ENCODE measurements at regions not wholly inside any gene's neighbourhood (a gene's known extent, or its start where the extent isn't known, plus 50 kb on each side); places are given as distances from the start of the nearest gene placed in this dataset.
A peak's percentile ranks its signal among the peaks of the same experiment; 100 is the strongest.
"Not testable (repeated sequence)": the region's sequence is repeated elsewhere in the genome, so short reads cannot be mapped to it uniquely, and the experiment has no call there.

DNA sequence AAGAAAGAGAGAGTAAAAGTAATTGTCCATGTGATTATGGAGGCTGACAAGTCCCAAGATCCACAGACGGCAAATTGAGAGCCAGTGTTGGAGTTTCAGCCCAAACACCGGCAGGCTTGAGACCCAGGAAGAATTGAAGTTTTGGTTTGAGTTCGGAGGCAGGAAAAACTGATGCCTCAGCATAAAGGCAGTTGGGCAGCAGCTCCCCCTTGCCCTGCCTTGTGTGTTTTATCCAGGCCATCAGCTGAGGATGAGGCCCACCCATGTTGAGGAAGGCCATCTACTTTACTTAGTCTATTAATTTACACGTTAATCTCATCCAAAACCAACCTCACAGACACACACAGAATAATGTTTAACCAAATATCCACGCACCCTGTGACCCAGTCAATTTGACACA is 64.6 kb upstream of the SERPINE2 start:
- no peak for DNase-seq

- no peak for DNase-seq
Measured at GRCh38 chr2:224102991-224103390, 63.9 kb upstream of the SERPINE2 start.

DNA sequence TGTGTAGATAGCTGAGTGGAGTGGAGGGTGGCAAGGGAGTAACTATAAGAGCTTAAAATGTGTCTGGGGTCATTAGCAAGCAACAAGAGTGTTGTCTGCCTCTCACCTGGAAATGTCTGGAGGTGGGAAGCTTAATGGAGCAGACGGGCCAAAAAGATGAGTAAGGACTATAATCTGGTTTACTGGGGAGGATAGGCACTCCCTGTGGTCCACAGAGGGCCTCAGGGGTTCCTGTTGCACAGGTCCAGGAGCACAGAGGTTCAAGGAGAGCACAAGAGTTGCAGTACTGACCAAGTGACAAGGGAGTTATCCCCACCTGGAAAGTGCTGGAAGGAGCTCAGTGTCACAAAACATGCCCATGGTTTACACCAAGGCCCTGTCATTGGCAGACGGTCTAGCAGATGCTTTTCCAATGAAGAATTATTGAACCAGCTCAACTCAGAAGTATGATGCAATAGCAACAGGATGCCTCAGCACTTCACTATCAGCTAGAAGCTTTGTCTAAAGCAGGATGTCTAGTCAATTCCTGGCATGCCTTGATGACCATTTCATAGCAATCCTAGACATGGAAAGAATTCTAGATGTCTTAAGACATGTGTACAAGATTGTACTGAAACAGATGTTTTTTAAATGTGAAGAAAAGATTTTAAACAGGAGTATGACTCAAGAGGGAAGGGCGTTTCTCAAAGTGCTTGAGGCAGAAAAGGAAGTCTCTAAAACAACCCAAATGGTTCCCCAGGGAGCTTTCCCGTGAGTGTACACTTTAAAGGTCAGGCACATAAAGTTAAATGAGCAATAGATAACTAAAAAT is 62.9 kb upstream of the SERPINE2 start:
- no peak for DNase-seq

DNA sequence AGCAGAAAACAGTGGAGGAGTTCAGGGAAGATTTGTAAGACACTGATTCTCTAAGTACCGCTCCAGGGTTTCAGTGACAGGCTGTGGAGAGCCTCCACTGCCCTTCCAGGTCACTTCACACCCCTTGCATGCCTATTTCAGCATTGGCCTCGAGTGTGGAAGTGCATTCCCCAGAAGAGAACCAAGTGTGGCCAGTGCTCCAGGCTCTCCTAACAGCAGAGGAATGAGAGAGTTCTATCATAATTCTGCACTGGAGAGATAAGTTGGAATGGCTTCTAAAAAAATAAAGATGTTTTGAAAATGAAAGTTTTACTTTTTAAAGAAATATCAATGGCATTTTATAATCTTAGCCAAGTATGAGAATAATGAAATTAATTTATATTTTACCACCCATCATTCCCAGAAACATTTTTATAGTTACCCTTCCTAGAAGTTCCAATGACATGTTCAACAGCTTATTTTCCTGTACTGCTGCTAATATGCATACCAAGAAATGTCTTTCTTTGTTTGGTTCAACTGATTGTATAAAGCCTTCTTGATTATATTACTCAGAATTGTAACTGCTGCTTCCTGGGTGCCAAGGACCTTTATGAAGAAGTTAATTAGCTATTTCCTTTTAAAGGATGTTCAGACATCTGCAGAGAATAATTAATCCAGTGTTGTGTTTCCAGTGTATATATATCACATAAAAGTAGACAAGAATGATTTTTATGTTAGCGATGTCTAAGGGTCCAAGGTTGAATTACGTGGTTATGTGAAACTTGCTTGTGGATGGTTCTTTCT is 61.0 kb upstream of the SERPINE2 start:
- no peak for DNase-seq

DNA sequence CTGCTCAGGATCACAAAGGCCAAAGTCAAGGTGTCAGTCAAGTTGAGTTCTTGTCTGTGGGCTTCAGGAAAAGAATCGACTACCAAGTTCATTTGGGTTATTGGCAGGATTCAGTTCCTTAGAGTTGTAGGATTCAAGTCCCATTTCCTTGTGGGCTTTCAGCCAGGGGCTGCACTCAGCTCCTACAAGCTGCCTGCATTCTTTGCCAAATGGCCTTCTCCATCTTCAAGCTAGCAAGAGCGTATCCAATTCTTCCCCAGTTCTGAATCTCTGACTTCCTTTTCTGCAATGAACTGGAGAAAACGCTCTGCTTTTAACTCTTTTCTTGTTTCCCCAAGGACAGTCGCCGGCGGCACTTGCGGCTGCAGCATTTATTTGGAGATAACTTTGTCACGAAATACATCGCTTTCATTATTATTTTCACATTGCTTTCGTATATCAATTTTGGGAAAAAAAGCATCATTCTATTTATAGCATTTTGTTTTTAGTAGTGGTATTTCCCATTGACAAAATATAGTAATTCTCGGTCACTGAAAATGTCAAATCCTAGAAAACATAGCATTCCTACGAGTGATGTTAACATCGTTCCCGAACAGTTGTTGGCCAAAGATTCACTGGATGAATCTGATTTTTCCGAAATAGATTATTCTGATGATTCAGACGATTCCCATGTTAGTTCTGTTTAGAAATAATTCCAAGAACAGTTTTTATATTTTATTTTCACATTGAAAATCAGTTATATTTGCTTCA is 59.6 kb upstream of the SERPINE2 start:
- peak; percentile 86 for DNase-seq

GRCh38 chr2:224094413-224094812 is 55.3 kb upstream of the SERPINE2 start:
- DNase-seq, result no peak

DNA sequence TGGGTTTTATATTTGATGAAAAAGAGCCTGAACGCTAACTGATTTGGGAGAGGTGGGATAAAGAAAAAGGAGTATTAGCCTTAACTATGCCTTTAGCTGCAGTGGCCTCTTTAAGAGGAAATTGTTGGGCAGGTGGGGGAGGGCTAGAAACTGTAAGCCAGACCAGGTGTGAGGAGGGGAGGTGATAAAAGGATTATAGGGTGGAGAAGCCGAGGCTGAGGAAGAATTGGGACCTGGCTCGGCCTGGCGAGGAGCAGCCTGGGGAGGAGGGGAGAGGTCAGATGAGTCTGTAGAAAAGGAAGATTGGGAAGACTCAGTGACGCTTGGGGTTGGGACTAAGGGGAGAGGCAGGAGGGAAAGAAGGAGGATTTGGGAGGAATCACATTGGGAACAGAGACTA is 52.6 kb upstream of the SERPINE2 start:
- DNase-seq, result not testable (repeated sequence)

DNA sequence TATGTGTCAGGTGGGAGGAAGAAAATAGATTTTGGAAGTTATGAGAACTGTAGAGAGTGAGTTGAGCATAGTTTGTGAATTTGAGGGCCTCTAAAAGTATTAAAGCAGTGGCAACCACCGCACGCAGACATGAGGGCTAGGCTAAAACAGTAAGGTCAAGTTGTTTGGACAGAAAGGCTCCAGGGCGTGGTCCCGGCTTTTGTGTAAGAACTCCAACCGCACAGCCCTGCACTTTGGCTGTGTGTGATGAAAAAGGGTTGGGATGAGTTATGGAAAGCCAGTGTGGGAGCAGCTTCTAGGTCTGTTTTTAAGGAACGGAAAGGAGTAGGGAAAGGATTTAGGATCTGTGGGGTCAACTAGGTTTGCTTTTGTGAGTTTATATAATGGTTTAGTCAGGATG is 50.5 kb upstream of the SERPINE2 start:
- DNase-seq, result not testable (repeated sequence)
